ENCODE measurements at regions not wholly inside any gene's neighbourhood (a gene's known extent, or its start where the extent isn't known, plus 50 kb on each side); places are given as distances from the start of the nearest gene placed in this dataset.
"Not testable (repeated sequence)": the region's sequence is repeated elsewhere in the genome, so short reads cannot be mapped to it uniquely, and the experiment has no call there.

DNA sequence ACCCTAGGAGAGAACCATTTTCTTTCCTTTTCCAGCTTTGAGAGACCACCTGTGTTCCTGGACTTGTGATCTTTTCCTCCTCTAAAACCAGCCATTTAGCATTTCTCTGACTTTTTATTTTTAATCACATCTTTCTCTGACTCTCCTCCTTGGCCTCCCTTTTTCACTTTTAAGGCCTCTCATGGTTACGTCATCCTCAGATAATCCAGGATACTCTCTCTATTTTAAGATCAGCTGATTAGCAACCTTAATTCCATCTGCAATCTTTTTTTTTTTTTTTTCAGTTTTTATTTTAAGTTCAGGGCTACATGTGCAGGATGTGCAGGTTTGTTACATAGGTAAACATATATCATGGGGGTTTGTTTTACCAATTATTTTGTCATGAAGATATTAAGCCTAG, 54.0 kb downstream of the RFPL4B start:
- DNase-seq (ENCODE audit: low spot score), result no peak

DNA sequence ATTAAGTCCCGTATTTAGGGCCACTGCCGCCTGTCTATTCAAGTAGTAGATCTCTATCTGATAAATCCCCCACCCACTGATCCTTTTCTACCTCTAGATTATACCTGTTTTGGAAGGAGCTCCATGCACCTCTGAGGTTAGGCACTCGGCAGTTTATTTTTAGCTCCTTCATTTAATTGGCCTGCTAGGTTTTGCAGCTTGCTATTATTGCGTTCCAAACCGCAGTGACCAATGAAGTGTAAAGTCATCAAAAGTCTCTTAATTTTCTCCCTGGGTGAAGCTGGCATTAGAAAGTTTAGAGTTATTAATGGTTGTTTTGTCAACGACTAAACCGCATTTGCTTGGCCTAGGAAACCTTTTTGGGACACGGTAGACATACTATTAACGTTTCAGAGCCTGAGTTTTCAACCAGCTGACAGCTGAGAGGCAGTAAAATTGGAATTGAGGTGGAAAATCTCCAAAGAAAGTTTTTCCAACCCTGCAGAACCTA, 60.0 kb downstream of the RFPL4B start:
- DNase-seq (ENCODE audit: low spot score), result no peak

DNA sequence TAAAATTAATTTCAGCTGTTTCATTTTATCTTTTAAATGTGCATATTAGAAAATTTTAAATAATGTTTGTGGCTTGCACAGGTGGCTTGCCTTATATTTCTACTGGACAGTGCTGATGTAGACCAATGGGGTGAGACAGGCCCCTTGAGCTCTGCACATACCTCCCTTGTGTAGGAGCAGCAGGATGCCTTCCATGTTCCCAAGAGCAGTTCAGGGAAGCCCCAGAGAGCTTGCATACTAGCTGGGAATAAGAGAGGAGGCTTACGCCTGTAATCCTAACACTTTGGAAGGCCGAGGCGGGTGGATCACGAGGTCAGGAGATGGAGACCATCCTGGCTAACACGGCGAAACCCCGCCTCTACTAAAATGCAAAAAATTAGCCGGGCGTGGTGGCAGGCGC, 61.4 kb downstream of the RFPL4B start:
- no peak for DNase-seq (ENCODE audit: low spot score)

DNA sequence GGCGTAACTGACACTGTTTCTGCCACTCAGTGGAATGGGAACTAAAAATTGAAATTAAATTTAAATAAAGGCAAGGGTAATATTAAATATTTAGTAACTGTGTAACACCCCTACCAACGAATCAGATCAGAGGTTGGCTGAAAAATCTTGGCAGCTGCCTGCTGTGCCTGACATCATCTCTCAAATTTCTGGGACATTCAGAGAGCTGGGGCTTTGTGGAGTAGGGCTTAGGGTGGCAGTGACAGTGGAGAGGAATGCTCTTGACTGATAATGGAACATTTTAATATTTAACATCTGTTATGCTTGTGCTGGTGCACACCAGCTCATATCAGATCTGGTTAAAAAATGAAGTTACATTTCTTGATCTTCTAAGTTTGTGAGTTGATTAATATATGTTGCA, 62.2 kb downstream of the RFPL4B start:
- no peak for DNase-seq (ENCODE audit: low spot score)

DNA sequence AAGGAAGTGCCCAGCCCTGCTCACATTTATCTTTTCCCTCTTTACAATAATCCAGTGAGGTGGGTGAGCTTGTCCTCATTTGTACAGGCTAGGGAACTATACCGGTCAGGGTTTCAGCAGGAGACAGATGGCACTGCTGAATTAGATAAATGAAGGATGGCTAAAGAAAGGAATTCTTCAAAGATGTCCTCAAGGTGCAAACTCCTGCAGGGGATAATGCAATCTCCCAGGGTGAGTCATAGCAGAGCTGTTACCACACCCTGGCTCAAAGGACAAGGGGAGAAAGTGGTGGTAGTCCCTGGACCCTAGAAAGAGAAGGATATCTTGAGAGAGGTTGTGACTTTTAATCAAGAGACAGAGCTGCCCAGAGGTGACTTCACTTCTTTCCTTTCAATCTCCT, 66.7 kb downstream of the RFPL4B start:
- no peak for DNase-seq (ENCODE audit: low spot score)

DNA sequence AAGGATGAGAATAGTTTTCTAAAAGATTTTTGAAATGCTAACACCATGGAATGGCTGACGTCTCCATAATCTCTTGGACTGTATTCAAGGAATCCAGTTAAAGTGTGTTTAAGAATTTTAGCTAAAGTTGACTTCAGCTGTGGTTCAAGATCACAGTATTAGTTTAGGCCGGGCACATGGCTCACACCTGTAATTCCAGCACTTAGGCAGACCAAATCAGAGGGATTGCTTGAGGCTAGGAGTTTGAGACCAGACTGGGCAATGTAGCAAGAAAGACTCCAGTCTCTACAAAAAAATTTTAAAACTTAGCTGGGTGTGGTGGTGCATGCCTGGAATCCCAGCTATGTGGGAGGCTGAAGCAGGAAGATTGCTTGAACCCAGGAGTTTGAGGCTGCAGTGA, 68.2 kb downstream of the RFPL4B start:
- no peak for DNase-seq (ENCODE audit: low spot score)

DNA sequence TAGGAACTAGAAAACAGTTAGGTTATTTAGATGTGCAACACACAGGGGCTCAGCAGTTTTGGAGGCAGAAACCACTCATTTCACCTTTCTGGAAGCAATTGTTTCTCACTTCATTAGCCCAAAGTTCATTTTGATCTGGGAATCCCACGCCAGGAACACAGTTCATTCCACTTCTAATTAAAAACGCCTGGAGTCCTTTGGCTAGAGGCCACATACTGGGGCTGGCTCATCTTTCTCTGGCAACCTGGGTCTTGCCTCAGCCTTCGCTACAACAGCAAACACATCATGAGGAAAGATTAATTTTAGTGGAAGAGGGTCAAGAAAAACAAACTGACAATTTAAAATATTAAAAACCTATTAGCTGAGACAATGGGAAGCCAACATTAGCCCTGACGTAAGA, 69.7 kb downstream of the RFPL4B start:
- no peak for DNase-seq (ENCODE audit: low spot score)

DNA sequence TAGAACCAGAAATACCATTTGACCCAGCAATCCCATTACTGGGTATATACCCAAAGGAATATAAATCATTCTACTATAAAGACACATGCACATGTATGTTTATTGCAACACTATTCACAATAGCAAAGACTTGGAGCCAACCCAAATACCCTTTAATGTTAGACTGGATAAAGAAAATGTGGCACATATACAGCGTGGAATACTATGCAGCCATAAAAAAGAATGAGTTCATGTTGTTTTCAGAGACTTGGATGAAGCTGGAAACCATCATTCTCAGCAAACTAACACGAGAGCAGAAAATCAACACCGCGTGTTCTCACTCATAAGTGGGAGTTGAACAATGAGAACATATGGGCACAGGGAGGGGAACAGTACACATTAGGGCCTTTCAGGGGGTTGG, 79.9 kb downstream of the RFPL4B start:
- not testable (repeated sequence) for DNase-seq (ENCODE audit: low spot score)

DNA sequence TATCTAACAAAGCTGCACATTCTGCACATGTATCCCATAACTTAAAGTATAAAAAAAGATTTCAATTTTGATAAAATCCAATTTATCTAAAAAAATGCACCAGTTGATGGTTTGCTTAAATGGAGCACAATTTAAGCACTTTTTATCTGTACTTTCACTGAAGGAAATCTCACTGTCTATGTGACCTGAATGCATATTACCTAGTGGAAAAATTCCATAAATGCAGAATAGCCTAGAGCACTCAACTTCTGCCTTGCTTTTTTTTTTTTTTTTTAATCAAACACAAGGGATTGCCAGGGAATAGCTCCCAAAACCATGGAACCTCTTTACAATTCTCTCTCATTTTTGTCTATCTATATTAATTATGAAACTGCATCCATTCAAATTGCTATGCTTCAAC, 80.4 kb downstream of the RFPL4B start:
- no peak for DNase-seq (ENCODE audit: low spot score)

DNA sequence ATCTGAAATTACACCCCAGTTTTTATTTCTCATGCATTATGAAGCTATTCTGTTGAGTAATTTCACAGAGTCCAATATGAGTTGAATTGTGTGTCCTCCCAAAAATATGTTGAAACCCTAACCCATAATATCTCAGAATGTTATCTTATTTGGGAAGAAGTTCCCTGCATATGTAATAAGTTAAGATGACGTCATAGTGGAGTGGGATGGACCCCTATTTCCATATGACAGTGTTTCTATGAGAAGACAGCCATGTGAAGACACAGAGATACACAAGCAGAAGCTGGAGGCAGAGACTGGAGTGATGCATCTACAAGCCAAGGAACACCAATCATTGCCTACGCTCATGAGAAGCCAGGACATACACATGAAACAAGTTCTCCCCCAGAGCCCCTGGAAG, 81.3 kb downstream of the RFPL4B start:
- DNase-seq (ENCODE audit: low spot score), result no peak

DNA sequence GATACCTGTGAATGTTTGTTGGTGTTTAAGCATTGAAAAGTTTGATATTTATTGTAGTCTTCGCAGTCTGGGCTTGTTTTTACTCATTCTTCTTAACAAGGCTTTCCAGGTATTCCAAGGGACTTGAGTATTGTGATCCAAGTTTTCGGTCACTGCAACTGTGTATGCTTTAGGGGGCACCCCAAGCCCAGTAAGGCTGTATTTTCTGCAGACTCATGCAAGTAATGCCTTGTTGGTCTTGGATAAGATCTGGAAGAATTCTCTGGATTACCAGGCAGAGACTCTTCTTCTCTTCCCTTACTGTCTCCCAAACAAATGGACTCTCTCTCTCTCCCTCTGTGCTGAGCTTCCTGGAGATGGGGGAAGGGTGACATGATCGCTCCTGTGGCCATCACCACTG, 82.1 kb downstream of the RFPL4B start:
- no peak for DNase-seq (ENCODE audit: low spot score)

DNA sequence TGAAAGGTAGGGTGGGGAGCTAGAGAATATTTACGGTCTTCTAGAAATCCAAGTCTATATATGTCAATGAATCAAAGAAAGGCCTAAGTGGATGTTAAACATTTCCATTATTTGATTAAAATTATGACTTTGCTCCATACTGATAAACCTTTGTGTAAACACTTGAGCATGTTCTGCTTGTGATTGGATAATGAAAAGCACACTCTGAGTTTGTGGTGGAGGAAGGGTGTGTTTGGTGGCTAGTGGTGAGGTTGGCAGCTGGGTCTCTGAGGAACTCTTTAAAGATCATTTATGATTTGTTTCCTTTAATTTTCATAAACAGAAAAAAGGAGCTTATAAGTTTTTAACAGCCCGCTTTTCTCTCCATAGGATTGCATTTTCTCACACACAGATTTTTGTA, 84.7 kb downstream of the RFPL4B start:
- DNase-seq (ENCODE audit: low spot score), result no peak

DNA sequence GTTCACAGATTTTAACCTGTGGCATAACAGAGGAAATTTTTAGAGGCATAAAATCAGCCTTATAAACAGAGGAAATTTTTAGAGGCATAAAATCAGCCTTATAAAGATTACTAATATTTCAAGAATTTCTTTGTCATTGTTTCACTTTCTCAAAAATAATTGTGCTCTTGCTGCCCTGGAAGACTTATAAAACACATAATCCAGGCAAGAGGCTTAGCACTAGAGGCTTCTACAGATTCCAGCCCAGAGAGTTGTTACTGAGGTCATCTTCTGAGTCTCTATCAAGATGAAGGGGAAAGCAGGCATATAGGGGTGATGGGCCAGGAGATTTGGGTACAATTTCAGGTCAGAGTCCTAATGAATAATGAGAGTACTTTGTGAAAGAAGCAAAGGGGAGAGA, 85.7 kb downstream of the RFPL4B start:
- DNase-seq (ENCODE audit: low spot score), result no peak

DNA sequence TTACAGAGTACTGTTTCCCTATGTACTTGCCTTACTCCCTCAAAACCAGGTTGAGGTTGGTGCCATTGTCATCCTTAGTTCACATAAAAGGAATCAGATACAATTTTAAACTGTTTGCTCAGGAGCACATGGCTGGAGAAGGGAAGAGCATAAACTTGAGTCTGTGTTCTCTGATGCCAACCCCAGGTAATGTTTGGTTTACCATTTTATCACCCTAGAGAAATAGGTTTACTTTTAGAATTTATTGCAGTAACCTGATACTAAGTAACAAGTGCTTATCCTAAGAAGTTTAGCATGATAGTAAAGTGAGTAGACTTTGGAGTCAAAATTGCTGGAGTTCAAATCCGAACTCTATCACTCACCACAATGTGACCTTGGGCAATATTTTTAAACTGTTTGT, 86.3 kb downstream of the RFPL4B start:
- DNase-seq (ENCODE audit: low spot score), result no peak

DNA sequence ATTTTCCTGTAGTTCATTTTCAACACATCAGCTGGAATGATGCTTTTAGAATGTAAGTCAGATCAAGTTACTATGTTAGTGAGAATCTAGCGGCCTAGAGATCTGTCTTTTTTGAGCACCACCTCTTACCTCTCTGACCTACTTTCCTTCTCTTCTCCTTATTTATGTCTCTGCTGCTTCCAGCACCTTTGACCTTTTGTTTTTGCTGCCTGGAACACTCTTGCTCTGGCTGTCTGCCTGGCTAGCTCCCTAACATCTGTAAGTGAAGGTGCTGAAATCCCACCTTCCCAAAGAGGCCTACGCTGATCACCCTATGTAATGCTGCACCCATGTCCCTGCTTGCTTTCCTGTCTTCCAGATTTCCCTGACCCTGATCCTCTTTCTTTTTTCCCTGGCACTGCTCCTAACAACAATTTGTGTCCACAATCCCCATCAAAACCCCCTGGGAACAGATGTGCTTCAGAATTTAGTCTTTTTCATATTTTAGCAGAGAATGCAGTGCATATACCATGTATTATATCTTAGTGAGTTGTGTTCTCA, 87.8 kb downstream of the RFPL4B start:
- DNase-seq (ENCODE audit: low spot score), result no peak

DNA sequence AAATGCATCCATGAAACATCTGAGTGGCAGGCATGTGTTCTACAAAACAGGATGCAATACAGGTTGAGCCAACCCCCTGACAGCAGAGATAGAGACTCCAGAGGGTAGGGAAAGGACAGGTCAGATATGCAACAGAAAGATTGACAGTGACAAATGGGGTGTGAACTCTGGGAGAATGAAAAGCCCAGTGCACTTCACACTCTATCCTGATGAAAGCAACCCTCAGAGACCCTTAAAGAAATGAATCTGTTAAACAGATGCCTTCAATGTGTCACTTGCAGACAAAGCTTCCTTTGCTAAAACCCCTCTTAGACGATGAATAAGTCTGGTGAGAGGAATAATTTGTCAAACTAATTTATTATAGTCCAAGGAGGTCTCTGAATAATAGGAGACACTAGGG, 89.9 kb downstream of the RFPL4B start:
- DNase-seq (ENCODE audit: low spot score), result no peak

DNA sequence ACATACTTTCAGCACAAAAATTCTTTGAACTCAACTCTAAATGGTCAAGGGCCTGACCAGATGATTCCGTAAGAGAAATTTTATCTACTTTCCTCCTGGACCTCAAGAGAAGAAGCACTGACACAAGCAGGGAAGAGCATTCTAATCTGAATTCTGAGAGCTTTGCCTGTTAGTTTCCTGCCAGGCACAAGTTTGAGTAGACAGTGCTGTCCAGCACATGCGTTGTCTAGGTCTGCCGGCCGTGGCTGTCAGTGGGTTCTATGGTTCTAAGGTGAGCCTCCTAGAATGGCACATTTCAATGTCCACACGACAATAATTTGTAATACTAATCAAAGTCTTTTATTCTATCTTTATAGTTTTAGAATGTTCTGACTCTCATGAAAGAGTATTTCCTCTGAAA, 91.9 kb downstream of the RFPL4B start:
- no peak for DNase-seq (ENCODE audit: low spot score)

DNA sequence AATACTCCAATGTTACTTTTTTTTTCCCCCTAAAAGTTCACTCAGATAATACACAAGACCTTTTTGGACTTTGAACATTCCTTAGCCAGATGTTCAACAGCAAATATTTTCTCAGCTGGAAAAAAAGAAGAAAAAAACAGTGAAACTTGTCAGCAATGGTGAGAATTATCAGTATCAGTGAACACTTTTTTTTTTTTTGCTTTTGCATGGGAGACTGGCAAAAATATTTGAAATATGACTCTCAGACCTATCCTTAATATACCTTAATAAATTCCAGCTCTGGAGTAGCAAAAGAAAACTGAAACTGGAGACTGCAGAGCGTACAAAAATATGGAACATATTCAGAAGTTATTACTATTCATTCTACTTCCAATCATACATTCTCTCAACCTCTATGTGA, 92.3 kb downstream of the RFPL4B start:
- DNase-seq (ENCODE audit: low spot score), result no peak

DNA sequence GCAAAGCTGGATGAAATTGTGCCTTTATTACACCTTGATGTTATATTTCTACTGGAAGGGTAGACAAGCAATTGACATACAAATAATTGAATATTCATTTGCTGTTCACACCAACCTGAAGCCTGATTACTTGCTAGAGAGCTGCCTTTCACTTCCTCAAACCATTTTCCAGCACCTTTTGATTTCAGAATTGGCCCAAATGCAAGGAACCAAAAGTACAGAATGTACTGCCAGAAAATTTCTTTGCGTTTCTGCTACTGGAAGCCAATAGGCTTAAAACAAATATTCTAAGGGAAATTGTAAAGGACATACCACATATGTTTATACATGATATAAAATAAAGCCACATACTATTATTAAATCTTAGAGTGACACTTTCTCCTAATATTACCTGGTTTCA, 94.5 kb downstream of the RFPL4B start:
- no peak for DNase-seq (ENCODE audit: low spot score)

DNA sequence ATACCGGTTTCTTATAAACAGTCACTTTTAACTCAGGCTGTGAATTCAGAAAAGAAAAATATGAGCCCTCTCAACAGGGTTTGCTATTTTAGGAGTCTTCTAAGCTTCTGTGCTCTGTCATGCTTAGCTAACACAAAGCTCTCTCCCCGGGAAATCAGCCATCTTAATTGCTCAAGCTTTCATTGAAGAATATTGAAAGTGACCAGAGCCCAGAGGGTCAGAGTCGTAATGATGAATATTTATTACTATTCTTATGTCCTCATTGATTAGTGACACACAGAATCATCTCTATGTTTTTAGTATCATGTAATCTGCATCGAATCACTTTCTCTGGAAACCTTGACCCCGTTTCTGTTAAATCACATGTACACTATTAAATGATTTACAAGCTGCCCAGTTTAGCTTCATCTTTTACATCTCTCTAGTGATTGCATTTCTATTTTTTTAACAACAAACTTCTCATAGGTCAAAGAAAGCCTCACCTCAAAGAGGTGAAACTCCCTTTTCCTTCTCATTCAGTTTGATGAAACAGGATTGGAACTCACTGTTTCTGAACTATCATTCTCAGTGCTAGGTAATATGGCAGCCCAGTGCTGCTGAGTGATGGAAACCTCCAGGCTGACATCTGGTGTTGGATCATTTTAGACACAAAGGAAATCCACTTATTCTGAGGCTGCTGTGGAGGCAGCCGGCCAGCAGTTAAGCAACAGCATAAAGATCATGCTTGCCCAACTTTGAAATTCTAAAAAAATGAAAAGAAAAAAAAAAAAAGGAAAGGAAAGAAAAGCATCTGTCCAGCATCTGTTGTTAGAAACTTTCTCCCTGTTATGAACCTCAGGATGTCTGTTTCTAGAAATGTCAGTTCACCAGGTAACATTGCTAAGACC, 96.3 kb downstream of the RFPL4B start:
- DNase-seq (ENCODE audit: low spot score), result no peak

DNA sequence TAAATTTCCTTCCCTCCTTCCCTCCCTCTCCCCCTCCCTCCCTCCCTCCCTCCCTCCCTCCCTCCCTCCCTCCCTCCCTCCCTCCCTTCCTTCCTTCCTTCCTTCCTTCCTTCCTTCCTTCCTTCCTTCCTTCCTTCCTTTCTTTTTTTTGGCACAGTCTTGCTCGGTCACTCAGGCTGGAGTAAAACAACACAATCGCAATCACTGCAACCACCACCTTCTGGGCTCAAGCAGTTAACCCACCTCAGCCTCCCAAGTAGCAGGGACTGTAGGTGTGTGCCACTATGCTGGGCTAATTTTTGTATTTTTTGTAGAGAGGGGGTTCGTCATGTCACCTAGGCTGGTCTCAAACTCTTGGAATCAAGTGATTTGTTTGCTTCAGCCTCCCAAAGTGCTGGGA, 101.7 kb downstream of the RFPL4B start:
- not testable (repeated sequence) for DNase-seq (ENCODE audit: low spot score)

DNA sequence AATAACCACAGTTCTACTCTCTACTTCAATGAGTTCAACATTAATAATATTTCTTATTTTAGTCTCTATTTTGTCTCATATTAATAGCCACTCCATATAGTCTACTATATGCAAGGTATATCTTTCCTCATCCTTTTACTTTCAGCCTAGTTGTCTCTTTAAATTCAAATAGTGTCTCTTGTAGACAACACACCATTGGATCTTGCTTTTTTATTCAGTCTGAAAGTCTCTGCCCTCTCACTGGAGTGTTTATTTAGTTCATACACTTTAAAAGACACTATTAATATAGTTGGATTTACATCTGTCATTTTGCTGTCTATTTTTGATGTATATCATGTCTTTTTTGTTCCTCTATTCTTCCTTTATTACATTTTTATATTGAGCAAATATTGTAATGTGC, 103.5 kb downstream of the RFPL4B start:
- DNase-seq (ENCODE audit: low spot score), result no peak

DNA sequence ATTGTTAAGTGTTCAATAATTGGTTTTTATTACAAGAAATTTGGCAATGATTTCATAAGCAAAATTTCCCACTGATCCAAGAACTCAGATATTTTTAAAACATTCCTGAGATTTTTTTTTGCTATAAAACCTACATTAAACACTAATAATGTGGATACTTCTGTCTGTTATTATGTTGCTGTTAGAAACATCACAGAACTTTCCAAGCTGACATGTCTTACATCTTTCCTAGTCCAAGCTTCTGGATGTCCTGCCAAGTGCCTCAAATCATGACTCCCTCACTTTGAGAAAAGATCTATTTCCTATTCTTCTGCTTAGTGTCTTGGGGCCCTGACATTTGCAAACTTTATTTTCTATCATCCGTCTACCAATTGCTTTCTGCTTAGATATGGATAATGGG, 110.8 kb downstream of the RFPL4B start:
- DNase-seq (ENCODE audit: low spot score), result no peak

DNA sequence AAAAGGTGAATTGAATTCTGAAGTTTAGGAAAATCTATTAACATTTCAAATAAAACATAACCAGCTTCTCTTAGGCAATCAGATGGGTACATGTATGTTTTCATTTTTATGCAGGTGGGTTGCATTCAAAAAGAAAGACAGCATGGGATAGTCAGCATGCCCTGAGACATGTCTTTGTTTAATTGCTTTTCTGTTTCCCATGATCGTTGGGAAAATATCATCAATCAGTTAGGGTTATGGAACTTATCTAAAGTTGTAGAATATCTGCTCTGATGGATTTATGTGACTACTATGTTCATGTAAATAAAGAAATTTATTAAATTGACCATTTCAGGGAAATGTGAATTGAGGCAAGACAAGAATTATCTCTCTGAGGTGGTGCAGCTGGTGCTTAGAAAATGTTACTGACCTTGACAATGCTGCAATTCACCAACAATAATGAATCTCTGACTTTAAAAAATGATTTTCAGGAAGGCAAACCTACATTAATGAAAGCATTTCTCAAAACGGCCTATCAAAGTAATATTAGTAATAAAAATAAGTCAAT, 112.7 kb downstream of the RFPL4B start:
- no peak for DNase-seq (ENCODE audit: low spot score)
